ENCODE measurements at regions not wholly inside any gene's neighbourhood (a gene's known extent, or its start where the extent isn't known, plus 50 kb on each side); places are given as distances from the start of the nearest gene placed in this dataset.

- ATAC-seq = no peak
- POLR2A ChIA-PET = no interaction called here
- no peak for TF ChIP-seq CTCF (IDR thresholded peaks at IDR 0.05)
- TF ChIP-seq REST (IDR thresholded peaks at IDR 0.05; ENCODE audit: insufficient read depth in 1 of 2, low read depth in 2 of 2, low read length in 1 of 2) = no peak
- no peak for TF ChIP-seq SIN3A (IDR thresholded peaks at IDR 0.05; ENCODE audit: borderline replicate concordance, insufficient read depth, low read depth, low read length)
- TF ChIP-seq POLR2AphosphoS5 (IDR thresholded peaks at IDR 0.05; ENCODE audit: low read depth, low read length) = no peak
- no peak for TF ChIP-seq TCF7L2 (IDR thresholded peaks at IDR 0.05; ENCODE audit: low read depth, low read length)
- Histone ChIP-seq H3K4me1 (ENCODE audit: control insufficient read depth, insufficient read depth, low read length) (no peaks in the 10 kb centered on the region), H3K36me3 (ENCODE audit: control insufficient read depth, insufficient read depth, low read length) (no peaks in the 10 kb centered on the region), H3K4me3 (ENCODE audit: low read depth in 2 of 2, low read length in 2 of 2) (no peak overlapping the region), H3K27ac (ENCODE audit: low read length) (no peak overlapping the region), H3K9me3 (ENCODE audit: control insufficient read depth, insufficient read depth, low read depth, low read length) (no peaks in the 10 kb centered on the region), H3K27me3 (ENCODE audit: control insufficient read depth, insufficient read depth, low read length) (no peaks in the 10 kb centered on the region)
- CTCF ChIA-PET = no interaction called here
- no TSS peak for BruUV-seq (replicated peaks)
- intact Hi-C loops (cut with micrococcal nuclease; ENCODE audit: unreplicated experiment) (no loop called here), in situ Hi-C loops (cut with HindIII; ENCODE audit: low pct_unique_long_range_greater_than_20kb, low sequenced_read_pairs) (no loop called here)
- no peak for DNase-seq (ENCODE audit: low read depth, low spot score)
These were observed 174.0 kb upstream of the SLC27A6 start for GRCh38 chr5:128791312-128791711.

- H3K9me3 ChIP-seq (ENCODE audit: control insufficient read depth, insufficient read depth, low read depth, low read length) = no peaks in the 10 kb centered on the region
- TF ChIP-seq TCF7L2 (IDR thresholded peaks at IDR 0.05; ENCODE audit: low read depth, low read length) = no peak
- no peak for TF ChIP-seq CTCF (IDR thresholded peaks at IDR 0.05)
- TF ChIP-seq POLR2AphosphoS5 (IDR thresholded peaks at IDR 0.05; ENCODE audit: low read depth, low read length) = no peak
- no peak for TF ChIP-seq SIN3A (IDR thresholded peaks at IDR 0.05; ENCODE audit: borderline replicate concordance, insufficient read depth, low read depth, low read length)
- TF ChIP-seq REST (IDR thresholded peaks at IDR 0.05; ENCODE audit: insufficient read depth in 1 of 2, low read depth in 2 of 2, low read length in 1 of 2) = no peak
- H3K27ac ChIP-seq (ENCODE audit: low read length) = no peak overlapping the region
- no peaks in the 10 kb centered on the region for H3K36me3 ChIP-seq (ENCODE audit: control insufficient read depth, insufficient read depth, low read length)
- ATAC-seq (no peak), DNase-seq (ENCODE audit: low read depth, low spot score) (no peak)
- POLR2A ChIA-PET = no interaction called here
- no peaks in the 10 kb centered on the region for H3K27me3 ChIP-seq (ENCODE audit: control insufficient read depth, insufficient read depth, low read length)
- BruUV-seq (replicated peaks) = no TSS peak
- in situ Hi-C loops (cut with HindIII; ENCODE audit: low pct_unique_long_range_greater_than_20kb, low sequenced_read_pairs) = no loop called here
- CTCF ChIA-PET = no interaction called here
- H3K4me3 ChIP-seq (ENCODE audit: low read depth in 2 of 2, low read length in 2 of 2) = no peak overlapping the region
- no peaks in the 10 kb centered on the region for H3K4me1 ChIP-seq (ENCODE audit: control insufficient read depth, insufficient read depth, low read length)
- intact Hi-C loops (cut with micrococcal nuclease; ENCODE audit: unreplicated experiment) = no loop called here
These were observed 168.8 kb upstream of the SLC27A6 start for GRCh38 chr5:128796506-128796905.
